DOHH2 (cell line): ENCODE measurements at regions not wholly inside any gene's neighbourhood (a gene's known extent, or its start where the extent isn't known, plus 50 kb on each side); places are given as distances from the start of the nearest gene placed in this dataset.

Experiments used
- EZH2phosphoT487 ChIP-seq: fragments of 200-600 bp; sonication (generic); IDR thresholded peaks from 2 replicates; pipeline ENCODE4 v1.6.1; 2017; ENCODE audit warnings: borderline replicate concordance, mild to moderate bottlenecking, antibody characterized with exemption, low read length, moderate library complexity, mixed read lengths
- TF ChIP-seq, protein P1 (sequence below): fragments of 200-600 bp; sonication (generic); IDR thresholded peaks from one replicate; pipeline ENCODE4 v1.5.1; 2014; ENCODE audit warnings: antibody characterized with exemption, mild to moderate bottlenecking, low read depth, low read length; ENCODE audit not compliant: poor library complexity, severe bottlenecking

DNA sequence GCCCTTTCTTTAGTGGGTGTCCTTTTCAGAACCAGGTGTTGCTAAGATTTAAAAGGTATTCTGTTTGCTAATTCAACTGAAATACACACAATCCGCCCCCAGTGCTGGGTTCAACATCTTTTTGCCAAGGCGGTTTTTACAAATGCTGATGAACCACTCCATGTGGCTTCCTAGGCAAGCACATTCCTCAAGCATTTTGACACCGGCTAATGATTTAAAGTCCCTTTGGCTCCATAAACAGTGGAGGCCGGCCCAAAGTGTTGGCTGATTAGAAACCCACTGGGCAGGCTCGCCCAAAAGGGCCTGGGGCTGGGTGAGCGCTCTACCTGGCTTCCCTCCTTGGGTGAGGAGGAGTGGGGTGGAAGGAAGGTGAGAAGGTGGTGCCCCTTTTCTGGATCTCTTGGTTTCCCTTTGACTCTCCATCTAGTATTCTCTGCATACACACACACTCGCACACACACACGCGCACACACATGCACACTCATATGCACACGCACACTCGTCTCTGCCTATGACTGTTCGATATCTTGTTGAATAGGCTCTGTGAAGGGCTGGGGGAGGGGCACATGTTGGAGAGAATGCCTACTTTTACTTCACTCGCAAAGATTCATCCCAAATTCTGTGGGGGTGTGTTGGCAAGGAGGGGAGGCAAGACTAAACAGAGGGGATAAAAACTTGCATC is 66.7 kb upstream of the ARMC2 start:
- TF ChIP-seq, protein P1, sequence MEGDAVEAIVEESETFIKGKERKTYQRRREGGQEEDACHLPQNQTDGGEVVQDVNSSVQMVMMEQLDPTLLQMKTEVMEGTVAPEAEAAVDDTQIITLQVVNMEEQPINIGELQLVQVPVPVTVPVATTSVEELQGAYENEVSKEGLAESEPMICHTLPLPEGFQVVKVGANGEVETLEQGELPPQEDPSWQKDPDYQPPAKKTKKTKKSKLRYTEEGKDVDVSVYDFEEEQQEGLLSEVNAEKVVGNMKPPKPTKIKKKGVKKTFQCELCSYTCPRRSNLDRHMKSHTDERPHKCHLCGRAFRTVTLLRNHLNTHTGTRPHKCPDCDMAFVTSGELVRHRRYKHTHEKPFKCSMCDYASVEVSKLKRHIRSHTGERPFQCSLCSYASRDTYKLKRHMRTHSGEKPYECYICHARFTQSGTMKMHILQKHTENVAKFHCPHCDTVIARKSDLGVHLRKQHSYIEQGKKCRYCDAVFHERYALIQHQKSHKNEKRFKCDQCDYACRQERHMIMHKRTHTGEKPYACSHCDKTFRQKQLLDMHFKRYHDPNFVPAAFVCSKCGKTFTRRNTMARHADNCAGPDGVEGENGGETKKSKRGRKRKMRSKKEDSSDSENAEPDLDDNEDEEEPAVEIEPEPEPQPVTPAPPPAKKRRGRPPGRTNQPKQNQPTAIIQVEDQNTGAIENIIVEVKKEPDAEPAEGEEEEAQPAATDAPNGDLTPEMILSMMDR, result no peak
- TF ChIP-seq EZH2phosphoT487, result no peak
